ENCODE measurements at regions not wholly inside any gene's neighbourhood (a gene's known extent, or its start where the extent isn't known, plus 50 kb on each side); places are given as distances from the start of the nearest gene placed in this dataset.

DNA sequence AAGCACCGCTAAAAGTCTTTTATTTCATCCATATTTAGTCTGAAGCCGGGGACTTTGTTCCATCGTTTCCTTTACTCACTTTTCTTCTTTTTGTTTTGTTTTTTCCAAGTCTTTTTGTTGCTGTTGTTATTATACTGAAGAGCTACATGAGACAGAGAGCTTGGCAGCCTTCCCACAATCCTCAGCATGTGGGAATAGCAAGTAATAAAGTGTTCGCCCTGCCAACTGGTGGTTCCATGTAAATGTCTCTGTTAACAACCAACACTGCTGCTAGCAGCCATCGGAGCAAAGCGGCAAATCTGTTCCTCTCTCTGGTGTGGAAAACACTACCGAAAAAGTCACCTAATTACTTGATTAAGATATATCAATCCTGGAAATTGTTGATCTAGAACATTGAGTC is 437.8 kb upstream of the ID4 start:
- TF ChIP-seq POLR2A (IDR thresholded peaks at IDR 0.05; ENCODE audit: low read length) (no peak), GATA1 (IDR thresholded peaks at IDR 0.05; ENCODE audit: low read depth, low read length) (no peak)
